Left colon (tissue), 2 donors: ENCODE measurements at regions not wholly inside any gene's neighbourhood (a gene's known extent, or its start where the extent isn't known, plus 50 kb on each side); places are given as distances from the start of the nearest gene placed in this dataset.

Experiments
- ATAC-seq: fragments of 200-7000 bp; cut with Tn5 transposase; one replicate; pipeline ENCODE4 v1.9.1; 2020; ENCODE audit warnings: mild to moderate bottlenecking, moderate library complexity
- DNase-seq, 2 donors: peaks; one replicate each; pipeline ENCODE4 v3.0.0-alpha.2; 2020
- intact Hi-C, 2 donors: fragments of 100-400 bp; cut with DNase I in 1 of 2; cut with micrococcal nuclease in 1 of 2; formaldehyde crosslinking; loops; one replicate each; pipeline versions ENCODE4 v1.11.2 to v1.14.0; 2022; cut with DNase I, micrococcal nuclease
- donor health status: DM: no; HTN: no; CAD: no.
- donor health status: DM: yes; HTN: yes; CAD: no.

DNA sequence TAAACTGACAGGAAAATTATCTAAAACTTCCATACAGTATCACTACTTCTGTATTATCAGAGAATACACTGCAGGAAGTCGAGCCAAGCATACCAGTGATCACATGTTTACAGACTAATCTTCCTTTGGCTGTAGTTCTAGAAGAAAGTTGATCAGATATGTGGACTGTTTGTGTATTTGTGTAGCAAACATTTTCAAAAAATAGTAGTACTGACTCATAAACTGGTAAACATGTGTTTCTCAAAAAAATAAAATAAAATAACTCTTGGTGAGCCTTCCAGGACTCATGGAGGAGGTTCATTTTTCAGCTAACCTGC lies 148.9 kb upstream of the SLC39A10 start:
- DNase-seq (no peak), ATAC-seq (no peak)
- intact Hi-C loops, result loop anchor here in 1 of 2 donors (10.0 kb wide), 1 partner anchor 157 kb away; no protein-coding TSS in a partner anchor

DNA sequence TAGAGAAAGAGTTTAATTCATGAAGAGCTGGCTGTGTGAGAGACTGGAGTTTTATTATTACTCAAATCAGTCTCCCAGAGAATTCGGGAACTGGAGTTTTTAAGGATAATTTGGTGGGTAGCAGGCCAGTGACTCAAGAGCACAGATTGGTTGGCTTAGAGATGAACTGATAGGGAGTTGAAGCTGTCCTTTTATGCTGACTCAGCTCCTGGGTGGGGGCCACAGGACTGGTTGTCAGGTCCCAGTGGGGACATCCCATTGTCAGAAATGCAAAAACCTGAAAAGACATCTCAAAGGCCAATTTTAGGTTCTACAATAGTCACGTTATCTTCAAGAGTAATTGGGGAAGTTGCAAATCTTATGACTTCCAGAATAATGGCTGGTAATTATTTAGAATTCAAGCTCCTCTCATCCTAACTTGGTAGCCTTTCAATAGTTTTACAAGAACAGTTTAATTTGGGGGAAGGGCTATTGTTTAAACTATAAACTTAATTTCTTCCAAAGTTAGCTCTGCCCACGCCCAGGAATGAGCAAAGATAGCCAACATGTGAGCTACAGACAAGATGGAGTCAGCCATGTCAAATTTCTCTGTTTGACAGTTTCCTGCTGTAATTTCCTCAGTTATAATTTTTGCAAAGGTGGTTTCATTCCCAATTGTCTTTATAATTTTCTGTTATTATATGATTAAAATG lies 149.4 kb upstream of the SLC39A10 start:
- intact Hi-C loops, result loop anchor here in 1 of 2 donors (10.0 kb wide), 1 partner anchor 157 kb away; no protein-coding TSS in a partner anchor
- no peak for ATAC-seq
- no peak for DNase-seq

DNA sequence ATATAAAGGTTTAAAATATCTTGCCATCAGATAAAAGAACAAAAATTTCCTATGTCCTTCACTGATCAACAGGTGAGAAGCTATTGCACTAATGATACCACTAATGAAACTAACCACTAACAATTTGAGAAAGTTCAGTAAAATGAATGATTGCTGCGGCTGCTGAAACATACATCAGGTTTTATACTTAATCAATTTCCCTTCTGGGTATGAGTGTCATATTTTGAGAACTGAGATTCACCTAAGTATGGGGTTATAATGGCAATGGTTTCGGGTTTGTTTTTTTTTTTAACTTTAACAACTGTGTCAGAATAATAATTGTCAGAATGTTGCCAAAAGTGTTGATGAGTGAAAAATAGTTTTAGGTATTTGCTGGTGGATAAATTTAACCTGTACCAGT lies 151.3 kb upstream of the SLC39A10 start:
- intact Hi-C loops, result loop anchor here in 1 of 2 donors (10.0 kb wide), 1 partner anchor 159 kb away; no protein-coding TSS in a partner anchor
- DNase-seq (no peak), ATAC-seq (no peak)

DNA sequence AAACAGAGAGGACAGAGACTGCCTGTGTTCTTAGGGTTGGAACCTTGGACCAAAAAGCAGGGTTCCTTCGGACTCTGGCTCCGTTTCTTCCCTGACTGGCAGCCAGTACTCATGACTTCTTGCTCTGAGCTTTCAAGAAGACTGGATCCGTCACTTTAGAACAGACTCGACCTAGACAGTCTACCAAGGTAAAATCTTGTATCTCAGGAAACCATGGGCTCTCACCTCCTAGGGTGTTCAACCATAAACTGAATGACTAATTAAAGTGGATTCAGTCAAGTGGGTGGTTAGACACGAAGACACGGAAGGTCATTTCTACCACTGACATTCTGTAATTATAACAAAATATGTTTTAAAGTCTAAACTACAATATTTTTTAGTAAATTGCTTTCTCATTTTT lies 153.8 kb upstream of the SLC39A10 start:
- DNase-seq (no peak), ATAC-seq (no peak)
- intact Hi-C loops, result loop anchor here in 1 of 2 donors (10.0 kb wide), 1 partner anchor 162 kb away; no protein-coding TSS in a partner anchor

DNA sequence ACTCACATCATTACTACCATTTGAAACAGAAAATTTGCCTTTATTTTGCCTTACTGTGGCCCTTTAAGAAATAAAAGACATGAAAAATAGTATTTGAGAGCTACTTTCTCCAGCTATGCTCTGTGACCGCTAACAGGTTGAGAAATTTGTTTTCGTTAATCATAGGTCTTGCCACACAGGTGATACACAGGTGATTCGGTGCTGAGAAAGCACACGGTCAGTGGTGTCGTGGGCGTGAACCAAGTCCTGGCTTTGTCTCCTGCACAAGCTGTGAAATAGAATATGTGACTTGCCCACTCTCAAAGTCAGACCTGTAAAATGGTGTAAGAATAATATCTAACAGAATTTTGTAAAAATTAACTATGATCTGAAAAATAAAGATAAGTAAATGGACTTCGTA lies 155.3 kb upstream of the SLC39A10 start:
- intact Hi-C loops, result loop anchor here in 1 of 2 donors (10.0 kb wide), 1 partner anchor 163 kb away; no protein-coding TSS in a partner anchor

DNA sequence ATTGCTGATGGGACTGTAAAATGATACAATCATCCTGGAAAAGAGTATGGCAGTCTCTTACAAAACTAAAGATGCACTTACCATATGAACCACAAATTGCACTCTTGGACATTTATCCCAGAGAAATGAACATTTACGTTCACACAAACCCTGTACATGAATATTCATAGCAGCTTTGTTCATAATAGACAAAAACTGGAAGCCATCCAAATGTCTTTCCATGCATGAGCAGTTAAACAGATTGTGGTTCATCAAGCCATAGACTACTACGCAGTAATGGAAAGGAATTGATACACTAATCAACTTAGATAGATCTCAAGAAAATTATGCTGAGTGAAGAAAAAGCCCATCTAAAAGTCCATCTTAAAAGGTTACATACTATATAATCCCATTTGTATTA lies 156.1 kb upstream of the SLC39A10 start:
- intact Hi-C loops, result loop anchor here in 1 of 2 donors (10.0 kb wide), 1 partner anchor 164 kb away; no protein-coding TSS in a partner anchor
- no peak for DNase-seq
- ATAC-seq, result no peak

More for the DNA sequence above, 155.3 kb upstream of the SLC39A10 start:
- no peak for ATAC-seq
- no peak for DNase-seq

DNA sequence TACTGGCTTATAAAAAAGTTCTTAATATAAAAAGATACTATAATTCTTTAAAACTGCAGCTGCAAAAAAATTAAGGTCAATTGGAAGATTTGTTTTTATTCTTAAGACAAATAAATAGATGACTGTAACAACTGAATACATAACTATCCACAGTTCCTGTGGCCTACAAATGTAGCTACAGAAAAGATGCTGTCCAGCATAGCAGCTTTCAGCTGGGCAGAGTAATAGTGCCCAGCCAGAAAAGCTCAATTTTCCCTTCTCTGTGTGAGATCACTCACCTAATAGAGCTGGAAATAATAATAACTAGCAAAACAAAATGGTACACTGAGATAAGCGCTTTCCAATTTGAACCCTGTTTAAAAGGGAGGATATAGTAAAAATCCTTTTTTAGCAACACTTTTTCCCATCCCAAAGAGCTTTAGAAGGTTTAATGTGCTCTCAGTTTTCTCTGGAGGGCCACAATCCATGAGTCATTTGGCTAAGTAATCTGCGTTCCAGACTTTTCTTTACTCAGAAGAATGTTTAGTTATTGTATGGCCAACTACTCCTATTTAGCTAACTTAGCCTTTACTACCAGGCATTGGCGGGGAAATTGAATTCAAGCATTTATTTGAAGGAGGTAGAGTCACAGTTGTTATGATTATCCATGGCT lies 158.1 kb upstream of the SLC39A10 start:
- no peak for DNase-seq
- ATAC-seq, result no peak
- intact Hi-C loops, result no loop called here

DNA sequence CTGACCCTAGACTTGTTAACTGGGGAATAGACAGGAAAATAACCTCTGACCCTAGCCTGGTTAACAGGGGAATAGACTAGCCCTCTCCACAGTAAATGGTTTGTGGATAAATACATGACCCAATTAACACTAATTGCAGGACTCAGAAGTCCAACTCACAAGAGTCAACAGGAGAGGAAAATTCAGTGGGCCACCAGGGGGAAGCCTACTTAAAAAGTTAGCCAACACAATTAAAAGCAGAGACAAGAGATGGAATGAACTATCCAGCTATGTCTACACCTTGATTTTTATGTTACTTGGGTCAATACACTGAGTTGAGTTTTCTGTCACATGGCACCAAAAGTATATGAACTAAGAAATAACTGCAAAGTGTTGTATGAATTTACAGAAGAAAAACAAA lies 158.8 kb upstream of the SLC39A10 start:
- DNase-seq (peak; percentile 29 to 65), ATAC-seq (peak; percentile 53)
- intact Hi-C loops, result no loop called here

DNA sequence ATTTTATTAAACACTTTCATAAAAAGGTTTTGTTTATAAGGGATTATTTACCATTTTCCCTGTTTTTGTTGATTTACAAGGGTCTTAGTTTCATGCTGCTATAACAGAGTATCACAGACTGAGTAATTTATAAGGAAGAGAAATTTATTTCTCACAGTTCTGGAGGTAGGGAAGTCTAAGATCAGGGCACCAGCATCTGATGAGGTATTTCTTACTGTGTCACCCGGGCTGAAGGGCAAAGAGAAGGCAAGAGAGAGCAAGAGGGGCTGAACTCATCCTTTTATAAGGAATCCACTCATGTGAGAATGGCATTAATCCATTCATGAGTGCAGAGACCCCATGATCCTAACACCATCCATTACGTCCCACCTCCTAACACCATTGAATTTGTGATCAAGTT lies 160.0 kb upstream of the SLC39A10 start:
- intact Hi-C loops, result no loop called here
- ATAC-seq, result no peak
- no peak for DNase-seq

DNA sequence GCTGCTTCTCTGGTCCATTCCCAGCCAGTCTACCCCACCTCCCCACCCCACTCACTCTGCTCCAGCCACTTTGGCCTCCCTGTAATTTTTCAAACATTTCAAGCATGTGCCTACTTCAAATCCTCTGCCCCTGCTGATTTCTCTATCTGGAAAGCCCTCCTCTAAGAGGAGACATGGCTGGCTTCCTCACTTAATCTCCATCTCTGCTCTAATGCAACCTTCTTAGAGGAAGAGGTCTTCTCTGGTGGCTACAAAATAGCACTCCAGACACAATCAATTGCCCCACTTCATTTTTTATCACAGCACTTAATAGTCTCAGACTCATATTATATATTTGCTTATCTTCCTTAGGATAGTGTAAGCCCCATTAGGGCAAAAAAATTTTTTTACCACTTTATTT lies 161.1 kb upstream of the SLC39A10 start:
- intact Hi-C loops, result no loop called here
- ATAC-seq (no peak), DNase-seq (no peak)

DNA sequence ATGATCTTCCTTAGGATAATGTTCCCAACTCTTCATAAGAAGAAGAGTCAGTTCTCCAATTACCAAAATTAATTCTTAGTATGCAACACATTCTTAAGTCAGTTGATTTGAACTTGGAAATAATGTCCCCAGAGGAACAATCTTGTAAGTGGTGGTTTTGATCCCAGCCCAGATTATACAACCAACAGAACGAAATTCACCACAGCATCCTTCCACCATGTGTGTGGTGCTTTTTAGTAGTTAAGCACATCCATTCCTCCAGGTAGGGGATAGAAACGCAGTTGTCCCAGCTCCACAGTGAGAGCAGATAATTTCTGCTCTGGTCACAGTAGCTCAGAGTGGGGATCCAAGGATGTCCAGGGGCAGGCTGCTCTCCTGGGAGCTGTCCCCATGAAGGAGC lies 161.7 kb upstream of the SLC39A10 start:
- intact Hi-C loops, result no loop called here
- ATAC-seq (no peak), DNase-seq (no peak)

DNA sequence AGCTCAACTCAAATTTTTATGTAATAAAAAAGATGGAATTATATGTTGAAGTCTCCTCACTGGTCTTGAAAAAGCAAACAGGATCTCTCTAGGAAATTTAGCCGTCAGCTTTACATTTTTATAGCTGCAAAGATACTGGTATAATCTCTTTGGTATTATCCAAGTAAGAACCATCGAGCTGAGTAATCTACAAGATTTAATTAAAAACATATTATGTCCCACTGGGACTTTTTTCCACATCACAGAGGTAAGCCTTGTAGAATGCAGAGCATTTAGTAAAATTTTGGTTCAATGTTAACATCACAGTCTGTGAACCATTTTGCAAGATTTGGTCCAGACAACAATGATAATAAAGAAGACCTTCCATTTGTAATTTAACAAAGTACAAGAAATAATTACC lies 162.6 kb upstream of the SLC39A10 start:
- DNase-seq, result no peak
- intact Hi-C loops, result no loop called here
- ATAC-seq, result no peak

DNA sequence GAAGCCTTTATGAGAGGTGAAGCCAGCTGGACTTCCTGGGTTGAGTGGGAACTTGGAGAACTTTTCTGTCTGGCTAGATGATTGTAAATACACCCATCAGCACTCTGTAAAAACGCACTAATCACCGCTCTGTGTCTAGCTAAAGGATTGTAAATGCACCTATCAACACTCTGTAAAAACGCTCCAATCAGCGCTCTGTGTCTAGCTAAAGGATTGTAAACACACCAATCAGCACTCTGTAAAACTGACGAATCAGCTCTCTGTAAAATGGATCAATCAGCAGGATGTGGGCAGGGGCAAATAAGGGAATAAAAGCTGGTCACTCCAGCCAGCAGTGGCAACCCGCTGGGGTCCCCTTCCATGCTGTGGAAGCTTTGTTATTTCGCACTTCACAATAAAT lies 163.6 kb upstream of the SLC39A10 start:
- intact Hi-C loops, result no loop called here
- DNase-seq (no peak), ATAC-seq (no peak)

DNA sequence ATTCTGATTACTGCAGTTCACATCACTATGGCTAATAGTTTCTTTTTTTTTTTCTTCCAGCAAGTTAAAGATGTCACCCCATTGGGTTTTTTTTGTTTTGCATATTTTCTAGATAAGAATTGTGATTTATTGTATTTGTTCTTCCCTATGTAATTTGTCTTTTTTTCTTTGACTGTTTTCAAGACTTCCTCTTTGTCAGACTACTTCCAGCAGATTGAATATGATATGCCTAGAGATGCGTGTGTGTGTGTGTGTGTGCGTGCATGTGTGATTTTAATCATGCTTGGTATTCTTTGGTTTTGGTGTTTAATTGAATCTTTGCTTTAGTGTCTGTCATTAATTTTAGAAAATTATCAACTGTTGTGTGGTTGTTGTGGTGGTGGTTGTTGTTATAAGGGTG lies 166.7 kb upstream of the SLC39A10 start:
- ATAC-seq (no peak), DNase-seq (no peak)
- intact Hi-C loops, result no loop called here

DNA sequence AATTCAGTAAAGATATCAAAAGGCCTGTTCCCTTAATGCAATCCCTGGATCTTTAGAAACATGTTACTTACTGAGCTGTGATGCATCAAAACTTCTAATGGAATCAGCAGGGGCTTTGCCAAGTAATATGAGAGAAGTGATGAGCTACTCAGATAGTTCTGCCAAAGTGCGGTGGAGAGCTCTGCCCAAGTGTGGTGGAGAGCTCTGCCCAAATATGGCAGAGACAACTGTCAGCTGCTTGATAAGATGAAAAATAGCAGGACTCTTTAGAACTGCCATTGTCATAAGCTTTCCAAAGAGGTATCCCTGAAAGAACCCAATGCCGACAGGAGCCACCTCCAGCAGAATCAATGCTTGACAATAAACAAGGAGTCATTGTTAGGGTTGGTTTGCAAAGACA lies 167.9 kb upstream of the SLC39A10 start:
- intact Hi-C loops, result no loop called here
- DNase-seq (no peak), ATAC-seq (no peak)

DNA sequence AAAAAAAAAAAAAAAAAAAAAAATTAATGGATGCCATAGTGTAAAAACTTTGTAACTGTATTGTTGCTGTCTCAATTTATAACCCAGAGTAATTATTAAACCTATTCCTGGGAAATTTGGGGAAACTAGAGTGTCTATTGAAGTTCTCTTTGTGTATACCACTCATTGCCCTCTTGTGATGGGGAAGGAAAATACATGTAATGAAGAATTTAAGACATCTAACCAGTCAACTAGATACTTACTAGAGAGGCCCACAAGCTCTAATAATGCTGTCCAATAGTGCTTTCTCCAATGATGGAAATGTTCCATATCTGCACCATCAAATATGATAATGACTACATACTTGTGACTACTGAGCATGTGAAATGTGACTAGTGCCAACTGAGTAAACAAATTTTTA lies 168.5 kb upstream of the SLC39A10 start:
- ATAC-seq, result no peak
- DNase-seq, result no peak
- intact Hi-C loops, result no loop called here

DNA sequence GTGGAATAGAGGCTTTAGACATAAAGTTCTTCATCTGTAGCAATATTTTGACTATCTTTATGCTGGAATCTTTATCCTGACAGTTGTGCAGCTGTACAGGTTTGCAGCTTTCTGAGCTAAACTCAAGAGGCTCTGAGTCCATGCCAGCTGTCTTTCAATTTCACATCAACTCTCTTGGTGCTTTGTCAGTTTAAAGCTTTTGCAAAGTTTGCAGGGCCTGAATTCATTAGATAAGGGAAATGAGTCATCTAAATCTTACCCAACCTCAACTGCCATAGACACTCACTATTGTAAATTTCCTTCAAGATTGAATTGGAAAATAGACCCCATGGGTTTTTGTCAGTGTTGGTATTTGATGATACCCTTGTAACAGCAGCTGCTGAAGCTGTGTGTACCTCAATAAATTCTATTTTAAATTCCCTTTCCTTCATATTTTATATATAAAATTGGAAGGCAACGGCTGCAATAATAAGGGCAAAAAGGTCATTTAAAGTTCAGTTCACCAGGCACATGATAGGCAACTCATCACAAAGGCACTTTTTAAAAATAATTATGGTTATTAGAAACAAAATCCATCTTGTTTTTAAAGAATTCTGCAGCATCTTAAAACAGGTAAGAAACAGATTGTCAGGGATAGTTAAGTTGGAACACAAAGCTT lies 169.9 kb upstream of the SLC39A10 start:
- ATAC-seq, result peak; percentile 54
- DNase-seq, result no peak
- intact Hi-C loops, result no loop called here

DNA sequence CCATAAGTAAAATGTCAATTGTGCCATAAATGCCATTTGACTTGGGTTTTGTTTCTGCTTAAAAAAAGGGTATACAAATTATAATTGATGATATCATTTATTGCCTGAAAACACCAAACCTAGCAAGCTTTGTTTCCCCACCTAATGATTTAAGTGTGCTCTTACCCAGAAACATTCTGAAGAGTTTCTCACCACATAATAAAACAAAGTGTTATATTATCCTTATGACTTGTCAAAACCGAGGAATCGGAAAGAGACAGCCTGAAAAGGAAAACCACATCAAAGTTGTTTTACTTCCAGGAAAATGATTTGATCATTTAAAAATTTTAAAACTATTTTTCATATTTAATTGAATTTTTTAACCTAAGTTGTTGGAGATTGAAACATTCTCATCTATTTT lies 170.5 kb upstream of the SLC39A10 start:
- DNase-seq, result no peak
- intact Hi-C loops, result no loop called here
- ATAC-seq, result no peak

DNA sequence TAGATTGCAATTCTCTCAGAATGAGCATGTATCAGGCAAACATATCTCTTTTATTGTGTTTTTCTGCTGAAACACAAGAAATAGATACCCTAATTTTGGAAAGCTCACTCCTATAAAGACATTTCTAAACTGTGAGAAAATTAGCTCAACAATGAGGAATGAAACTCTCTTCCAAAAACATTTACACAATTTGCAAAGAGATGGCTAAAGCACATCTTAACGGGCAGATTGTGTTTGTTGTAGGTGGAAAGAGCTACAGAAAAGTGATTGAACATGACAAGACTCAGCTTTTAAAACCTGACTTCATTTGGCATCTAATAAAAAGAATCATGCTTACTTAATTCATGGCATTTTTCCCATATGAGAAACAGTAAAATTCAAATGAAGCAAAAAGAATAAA lies 175.0 kb upstream of the SLC39A10 start:
- intact Hi-C loops, result no loop called here
- ATAC-seq, result no peak
- no peak for DNase-seq

DNA sequence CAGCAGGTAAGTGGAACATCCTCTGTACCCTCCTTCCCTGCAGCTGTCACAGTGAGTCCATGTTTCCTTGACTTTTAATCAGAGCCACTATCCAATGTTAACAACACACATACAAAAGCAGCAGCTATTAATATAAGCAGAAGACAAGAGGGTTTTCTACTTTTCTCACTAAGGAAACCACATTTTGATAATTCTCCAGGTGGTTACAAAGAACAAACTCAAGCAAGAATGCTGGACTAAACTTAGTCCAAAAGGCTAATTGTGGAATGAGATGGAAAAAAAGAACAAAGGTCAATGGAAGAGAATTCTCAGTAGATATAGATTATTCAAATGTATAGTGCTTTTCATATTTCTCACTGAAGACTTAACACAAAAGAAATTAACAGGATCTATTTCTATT lies 176.9 kb upstream of the SLC39A10 start:
- DNase-seq (no peak), ATAC-seq (no peak)
- intact Hi-C loops, result no loop called here
